SU-DHL-6 (cell line): ENCODE measurements at regions not wholly inside any gene's neighbourhood (a gene's known extent, or its start where the extent isn't known, plus 50 kb on each side); places are given as distances from the start of the nearest gene placed in this dataset.

Source experiments
- H2AFZ ChIP-seq: fragments of 200-600 bp; sonication (generic); 2 replicates; pipeline ENCODE4 v1.6.1; 2014; ENCODE audit warnings: low read depth, mild to moderate bottlenecking, moderate library complexity, mixed read lengths, antibody characterized with exemption, low read length; ENCODE audit not compliant: severe bottlenecking
- H3F3A ChIP-seq: fragments of 200-600 bp; shearing (Covaris generic); 2 replicates; pipeline ENCODE4 v1.6.0; 2016; ENCODE audit warnings: antibody characterized with exemption, mild to moderate bottlenecking; ENCODE audit not compliant: insufficient read depth
- H3K27ac ChIP-seq: fragments of 200-600 bp; sonication (generic); 2 replicates; pipeline ENCODE4 v1.5.1; 2016; ENCODE audit warnings: low read depth, mild to moderate bottlenecking, low read length, moderate library complexity, mixed read lengths
- H3K27me3 ChIP-seq: fragments of 200-600 bp; sonication (generic), shearing (Covaris generic); 2 replicates; pipeline ENCODE4 v1.6.0; 2014; ENCODE audit warnings: mild to moderate bottlenecking, low read length
- H3K36me3 ChIP-seq: fragments of 200-600 bp; sonication (generic); 2 replicates; pipeline ENCODE4 v1.6.1; 2014; ENCODE audit warnings: mild to moderate bottlenecking, low read length, mixed read lengths
- H3K4me2 ChIP-seq: fragments of 300-600, 200-600 bp; shearing (Covaris generic), sonication (generic); 2 replicates; pipeline ENCODE4 v1.6.0; 2014; ENCODE audit warnings: low read length, low read depth, mild to moderate bottlenecking; ENCODE audit not compliant: poor library complexity, severe bottlenecking
- H3K4me3 ChIP-seq: fragments of 200-600 bp; sonication (generic); 2 replicates; pipeline ENCODE4 v1.5.1; 2014; ENCODE audit warnings: antibody characterized with exemption, low read length, mild to moderate bottlenecking, mixed read lengths; ENCODE audit not compliant: insufficient read depth, poor library complexity, severe bottlenecking
- H3K79me2 ChIP-seq: fragments of 200-600 bp; sonication (generic); 2 replicates; pipeline ENCODE4 v1.6.1; 2014; ENCODE audit warnings: mild to moderate bottlenecking, low read length, moderate library complexity; ENCODE audit not compliant: insufficient read depth
- H3K9ac ChIP-seq: fragments of 200-600 bp; sonication (generic); 2 replicates; pipeline ENCODE4 v1.7.0; 2014; ENCODE audit warnings: mild to moderate bottlenecking, low read length
- H3K9me2 ChIP-seq: fragments of 200-600 bp; sonication (generic); replicated peaks from 2 replicates; pipeline ENCODE4 v1.6.1; 2014; ENCODE audit warnings: low read length; ENCODE audit not compliant: insufficient read depth
- H3K9me3 ChIP-seq: fragments of 200-600 bp; sonication (generic); 2 replicates; pipeline ENCODE4 v1.6.1; 2014; ENCODE audit warnings: low read length, mixed read lengths; ENCODE audit not compliant: insufficient read depth
- H4K20me1 ChIP-seq: fragments of 200-600 bp; sonication (generic); 2 replicates; pipeline ENCODE4 v1.6.1; 2014; ENCODE audit warnings: low read depth, mild to moderate bottlenecking, antibody characterized with exemption, low read length, moderate library complexity, mixed read lengths
- EZH2phosphoT487 ChIP-seq: fragments of 200-600 bp; sonication (generic), shearing (Covaris generic); conservative IDR thresholded peaks from 2 replicates; pipeline ENCODE4 v1.6.1; 2018; ENCODE audit warnings: mild to moderate bottlenecking, antibody characterized with exemption, low read length, moderate library complexity, mixed read lengths
- TF ChIP-seq, protein P1 (sequence below): fragments of 200-600 bp; sonication (generic); IDR thresholded peaks from one replicate; pipeline ENCODE4 v1.5.1; 2017; ENCODE audit warnings: antibody characterized with exemption, mild to moderate bottlenecking, low read length, moderate library complexity; ENCODE audit not compliant: insufficient read depth, poor library complexity, severe bottlenecking

DNA sequence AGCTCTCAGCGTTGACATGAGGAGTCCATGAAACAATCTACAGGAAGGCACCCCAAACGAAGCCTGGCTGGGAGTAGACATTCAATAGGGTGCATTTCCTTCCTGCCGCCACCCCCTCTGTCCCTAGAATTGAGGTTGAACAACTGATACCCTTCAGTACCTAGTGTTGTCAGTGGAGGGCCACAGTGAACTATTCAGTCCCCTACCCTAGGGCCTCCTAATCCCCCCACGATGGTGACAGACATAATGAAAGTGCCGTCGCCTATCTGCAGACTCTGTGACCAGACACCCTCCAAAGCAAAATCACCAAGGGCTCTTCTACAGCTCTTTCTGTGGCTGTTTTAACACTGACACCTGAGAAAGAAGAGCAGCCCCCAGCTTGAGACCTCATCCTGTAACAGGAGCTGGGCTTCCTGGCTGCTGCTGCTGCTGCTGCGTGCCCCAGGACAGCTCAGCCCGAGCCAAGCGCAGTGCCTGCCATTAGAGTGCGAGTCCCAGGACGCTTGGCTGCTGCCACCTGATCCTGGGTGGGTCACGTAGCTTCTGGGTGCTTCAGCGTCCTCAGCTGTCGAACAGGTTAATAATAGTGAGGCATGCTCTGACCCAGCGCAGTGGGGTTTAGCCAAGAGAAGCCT, 183.0 kb downstream of the ZBTB18 start:
- Histone ChIP-seq H3F3A (no peaks in the 10 kb centered on the region), H4K20me1 (no peaks in the 10 kb centered on the region), H2AFZ (no peak overlapping the region), H3K9me3 (no peaks in the 10 kb centered on the region), H3K27ac (no peak overlapping the region), H3K9ac (no peak overlapping the region), H3K9me2 (no peaks in the 10 kb centered on the region), H3K27me3 (no peaks in the 10 kb centered on the region), H3K79me2 (no peaks in the 10 kb centered on the region), H3K4me3 (no peak overlapping the region), H3K36me3 (no peaks in the 10 kb centered on the region), H3K4me2 (no peak overlapping the region)
- TF ChIP-seq, protein P1, sequence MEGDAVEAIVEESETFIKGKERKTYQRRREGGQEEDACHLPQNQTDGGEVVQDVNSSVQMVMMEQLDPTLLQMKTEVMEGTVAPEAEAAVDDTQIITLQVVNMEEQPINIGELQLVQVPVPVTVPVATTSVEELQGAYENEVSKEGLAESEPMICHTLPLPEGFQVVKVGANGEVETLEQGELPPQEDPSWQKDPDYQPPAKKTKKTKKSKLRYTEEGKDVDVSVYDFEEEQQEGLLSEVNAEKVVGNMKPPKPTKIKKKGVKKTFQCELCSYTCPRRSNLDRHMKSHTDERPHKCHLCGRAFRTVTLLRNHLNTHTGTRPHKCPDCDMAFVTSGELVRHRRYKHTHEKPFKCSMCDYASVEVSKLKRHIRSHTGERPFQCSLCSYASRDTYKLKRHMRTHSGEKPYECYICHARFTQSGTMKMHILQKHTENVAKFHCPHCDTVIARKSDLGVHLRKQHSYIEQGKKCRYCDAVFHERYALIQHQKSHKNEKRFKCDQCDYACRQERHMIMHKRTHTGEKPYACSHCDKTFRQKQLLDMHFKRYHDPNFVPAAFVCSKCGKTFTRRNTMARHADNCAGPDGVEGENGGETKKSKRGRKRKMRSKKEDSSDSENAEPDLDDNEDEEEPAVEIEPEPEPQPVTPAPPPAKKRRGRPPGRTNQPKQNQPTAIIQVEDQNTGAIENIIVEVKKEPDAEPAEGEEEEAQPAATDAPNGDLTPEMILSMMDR, result no peak
- no peak for TF ChIP-seq EZH2phosphoT487

DNA sequence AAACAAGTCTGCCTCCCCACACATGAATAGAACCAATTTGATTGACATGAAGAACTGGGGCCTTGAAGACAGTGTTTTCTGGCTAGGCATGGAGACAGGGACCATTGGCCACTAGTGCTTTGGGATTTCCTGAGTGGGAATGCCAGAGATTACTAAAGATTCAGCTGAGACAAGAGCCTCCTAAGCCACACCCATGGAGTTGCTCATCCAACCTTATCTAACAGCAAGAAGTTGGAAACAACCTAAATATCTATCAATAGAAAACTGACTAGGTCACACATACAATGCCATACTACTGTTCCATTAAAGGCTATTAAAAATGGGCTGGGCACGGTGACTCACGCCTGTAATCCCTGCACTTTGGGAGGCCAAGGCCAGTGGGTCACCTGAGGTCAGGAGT, 184.1 kb downstream of the ZBTB18 start:
- H3K36me3 ChIP-seq, result no peaks in the 10 kb centered on the region
- H4K20me1 ChIP-seq, result no peaks in the 10 kb centered on the region
- H3K4me3 ChIP-seq, result no peak overlapping the region
- no peaks in the 10 kb centered on the region for H3K79me2 ChIP-seq
- H3K27me3 ChIP-seq, result no peaks in the 10 kb centered on the region
- H3K9me3 ChIP-seq, result no peaks in the 10 kb centered on the region
- no peak overlapping the region for H3K27ac ChIP-seq
- no peaks in the 10 kb centered on the region for H3F3A ChIP-seq
- H2AFZ ChIP-seq, result no peak overlapping the region
- no peaks in the 10 kb centered on the region for H3K9me2 ChIP-seq
- no peak for TF ChIP-seq EZH2phosphoT487
- TF ChIP-seq, protein P1, result no peak
- H3K9ac ChIP-seq, result no peak overlapping the region
- H3K4me2 ChIP-seq, result no peak overlapping the region

DNA sequence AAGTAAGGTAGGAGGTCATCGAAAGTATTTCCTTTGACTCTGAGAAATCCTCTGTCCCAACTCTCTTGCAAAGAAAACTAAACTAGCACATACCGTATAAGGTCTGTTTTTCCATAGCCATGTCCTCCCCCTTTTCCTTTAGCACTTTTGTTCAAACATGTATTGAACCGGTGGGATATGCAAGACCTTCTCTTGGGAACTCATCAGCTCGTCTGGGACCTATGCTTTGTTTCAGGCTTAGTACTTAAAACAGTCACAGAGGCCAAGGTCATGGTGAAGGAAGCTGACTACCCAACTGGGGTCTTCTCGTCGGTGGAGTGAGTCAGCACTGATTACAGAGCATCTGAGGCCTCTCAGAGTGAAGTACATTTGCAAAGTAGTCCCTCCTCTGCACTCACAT, 185.0 kb downstream of the ZBTB18 start:
- no peaks in the 10 kb centered on the region for H3F3A ChIP-seq
- H3K27me3 ChIP-seq, result no peaks in the 10 kb centered on the region
- no peaks in the 10 kb centered on the region for H3K79me2 ChIP-seq
- no peaks in the 10 kb centered on the region for H3K36me3 ChIP-seq
- H3K9me2 ChIP-seq, result no peaks in the 10 kb centered on the region
- no peak overlapping the region for H3K27ac ChIP-seq
- no peaks in the 10 kb centered on the region for H4K20me1 ChIP-seq
- H3K4me3 ChIP-seq, result no peak overlapping the region
- no peaks in the 10 kb centered on the region for H3K9me3 ChIP-seq
- no peak overlapping the region for H3K9ac ChIP-seq
- no peak overlapping the region for H3K4me2 ChIP-seq
- TF ChIP-seq, protein P1, result no peak
- no peak for TF ChIP-seq EZH2phosphoT487
- H2AFZ ChIP-seq, result no peak overlapping the region

DNA sequence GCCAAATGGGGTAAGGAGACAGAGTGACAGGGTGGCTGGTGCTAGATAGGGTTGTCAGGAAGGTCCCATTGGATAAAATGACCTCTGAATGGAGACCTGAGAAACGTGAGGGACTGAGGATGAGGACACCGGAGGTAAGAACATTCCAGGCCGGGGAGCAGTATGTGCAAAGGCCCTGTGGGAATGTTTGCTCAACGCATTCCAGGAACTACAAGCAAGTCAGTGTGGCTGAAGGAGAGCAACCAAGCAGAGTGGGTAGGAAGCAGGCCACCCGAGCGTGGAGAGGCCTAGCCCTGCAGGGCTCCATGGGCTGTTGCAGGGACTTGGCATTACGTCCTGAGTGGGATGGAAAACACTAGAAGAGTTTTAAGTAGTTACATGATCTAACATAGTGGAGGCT, 185.6 kb downstream of the ZBTB18 start:
- no peak overlapping the region for H3K4me2 ChIP-seq
- no peaks in the 10 kb centered on the region for H3K79me2 ChIP-seq
- no peaks in the 10 kb centered on the region for H3K9me3 ChIP-seq
- H3F3A ChIP-seq, result no peaks in the 10 kb centered on the region
- H2AFZ ChIP-seq, result no peak overlapping the region
- TF ChIP-seq, protein P1, result no peak
- no peak for TF ChIP-seq EZH2phosphoT487
- no peaks in the 10 kb centered on the region for H3K27me3 ChIP-seq
- H3K27ac ChIP-seq, result no peak overlapping the region
- H3K9me2 ChIP-seq, result no peaks in the 10 kb centered on the region
- H4K20me1 ChIP-seq, result no peaks in the 10 kb centered on the region
- H3K4me3 ChIP-seq, result no peak overlapping the region
- H3K9ac ChIP-seq, result no peak overlapping the region
- no peaks in the 10 kb centered on the region for H3K36me3 ChIP-seq
